ENCODE measurements at regions not wholly inside any gene's neighbourhood (a gene's known extent, or its start where the extent isn't known, plus 50 kb on each side); places are given as distances from the start of the nearest gene placed in this dataset.

DNA sequence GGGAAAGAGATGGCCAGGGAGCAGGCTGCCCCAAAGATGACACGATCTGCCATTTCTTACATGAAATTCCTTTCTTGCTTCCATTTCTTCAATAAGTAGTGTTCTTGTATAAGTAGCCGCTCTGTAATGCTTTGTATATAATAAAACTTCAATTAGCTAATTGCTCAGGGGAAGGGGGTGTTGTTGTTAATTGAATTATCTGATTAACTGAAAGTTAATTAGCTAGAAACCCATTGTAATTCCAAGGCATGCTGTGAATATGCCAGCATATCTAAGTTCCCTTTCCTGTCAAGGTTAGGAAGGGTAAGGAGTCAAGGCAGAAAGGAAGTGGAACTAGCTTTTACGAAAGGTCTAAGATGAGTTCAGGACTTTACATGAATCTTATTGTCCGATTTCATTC, 765.9 kb downstream of the TYW1 start:
- H3K4me3 ChIP-seq (replicated peaks in 1 of 4; ENCODE audit: control extremely low read depth in 1 of 4, insufficient read depth in 1 of 4, low read depth in 3 of 4, low read length in 4 of 4), result no peak overlapping the region
- no peaks in the 10 kb centered on the region for H3K27me3 ChIP-seq (ENCODE audit: control insufficient read depth, insufficient read depth, low read length)
- H2AFZ ChIP-seq (ENCODE audit: low read length), result no peak overlapping the region
- no peak overlapping the region for H3K4me2 ChIP-seq (ENCODE audit: extremely low read depth, insufficient read depth, low read length)
- no peaks in the 10 kb centered on the region for H3K36me3 ChIP-seq (ENCODE audit: control insufficient read depth, insufficient read depth, low read length)
- H3K27ac ChIP-seq (ENCODE audit: insufficient read depth, low read length), result no peak overlapping the region
- no peaks in the 10 kb centered on the region for H4K20me1 ChIP-seq (ENCODE audit: control insufficient read depth, extremely low read depth, insufficient read depth, low read length)
- no peaks in the 10 kb centered on the region for H3K79me2 ChIP-seq (ENCODE audit: control insufficient read depth, insufficient read depth, low read length)
- no peaks in the 10 kb centered on the region for H3K4me1 ChIP-seq (ENCODE audit: control insufficient read depth, extremely low read depth, insufficient read depth, low read length)
- no peak for DNase-seq (ENCODE audit: low read depth in 2 of 2)
- H3K9me3 ChIP-seq (ENCODE audit: control insufficient read depth, insufficient read depth, low read depth, low read length), result no peaks in the 10 kb centered on the region
- no peak overlapping the region for H3K9ac ChIP-seq (ENCODE audit: insufficient read depth, low read length)
- no peak for TF ChIP-seq EZH2 (IDR thresholded peaks at IDR 0.05; ENCODE audit: low read length, missing control alignments)
- TF ChIP-seq, protein P1, sequence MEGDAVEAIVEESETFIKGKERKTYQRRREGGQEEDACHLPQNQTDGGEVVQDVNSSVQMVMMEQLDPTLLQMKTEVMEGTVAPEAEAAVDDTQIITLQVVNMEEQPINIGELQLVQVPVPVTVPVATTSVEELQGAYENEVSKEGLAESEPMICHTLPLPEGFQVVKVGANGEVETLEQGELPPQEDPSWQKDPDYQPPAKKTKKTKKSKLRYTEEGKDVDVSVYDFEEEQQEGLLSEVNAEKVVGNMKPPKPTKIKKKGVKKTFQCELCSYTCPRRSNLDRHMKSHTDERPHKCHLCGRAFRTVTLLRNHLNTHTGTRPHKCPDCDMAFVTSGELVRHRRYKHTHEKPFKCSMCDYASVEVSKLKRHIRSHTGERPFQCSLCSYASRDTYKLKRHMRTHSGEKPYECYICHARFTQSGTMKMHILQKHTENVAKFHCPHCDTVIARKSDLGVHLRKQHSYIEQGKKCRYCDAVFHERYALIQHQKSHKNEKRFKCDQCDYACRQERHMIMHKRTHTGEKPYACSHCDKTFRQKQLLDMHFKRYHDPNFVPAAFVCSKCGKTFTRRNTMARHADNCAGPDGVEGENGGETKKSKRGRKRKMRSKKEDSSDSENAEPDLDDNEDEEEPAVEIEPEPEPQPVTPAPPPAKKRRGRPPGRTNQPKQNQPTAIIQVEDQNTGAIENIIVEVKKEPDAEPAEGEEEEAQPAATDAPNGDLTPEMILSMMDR (conservative IDR thresholded peaks at IDR 0.05 in 1 of 2, IDR thresholded peaks at IDR 0.05 in 1 of 2; ENCODE audit: low read depth in 1 of 2, low read length in 2 of 2), result no peak

DNA sequence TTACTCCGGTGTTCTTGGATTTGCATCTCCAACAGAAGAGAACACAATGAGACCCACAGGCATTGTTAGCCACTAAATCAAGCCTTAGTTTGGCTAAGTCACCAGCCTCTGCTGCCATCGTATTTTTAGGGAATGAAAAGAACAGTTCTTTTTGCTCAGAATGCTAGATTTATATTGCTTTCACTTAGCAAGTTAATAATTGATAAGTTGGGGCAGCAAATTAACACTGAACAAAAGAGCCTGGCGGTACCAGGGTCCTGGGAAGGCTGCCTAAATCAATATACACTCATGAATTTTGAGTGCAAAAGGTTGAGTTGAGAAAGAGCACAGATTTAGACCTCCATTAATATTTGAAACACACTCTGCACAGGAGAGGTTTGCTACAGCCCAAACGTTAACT, 767.7 kb downstream of the TYW1 start:
- Histone ChIP-seq H3K27ac (ENCODE audit: insufficient read depth, low read length) (no peak overlapping the region), H4K20me1 (ENCODE audit: control insufficient read depth, extremely low read depth, insufficient read depth, low read length) (no peaks in the 10 kb centered on the region), H3K4me1 (ENCODE audit: control insufficient read depth, extremely low read depth, insufficient read depth, low read length) (no peaks in the 10 kb centered on the region), H3K9me3 (ENCODE audit: control insufficient read depth, insufficient read depth, low read depth, low read length) (no peaks in the 10 kb centered on the region), H3K79me2 (ENCODE audit: control insufficient read depth, insufficient read depth, low read length) (no peaks in the 10 kb centered on the region), H3K27me3 (ENCODE audit: control insufficient read depth, insufficient read depth, low read length) (no peaks in the 10 kb centered on the region), H2AFZ (ENCODE audit: low read length) (no peak overlapping the region), H3K9ac (ENCODE audit: insufficient read depth, low read length) (no peak overlapping the region), H3K4me3 (replicated peaks in 1 of 4; ENCODE audit: control extremely low read depth in 1 of 4, insufficient read depth in 1 of 4, low read depth in 3 of 4, low read length in 4 of 4) (no peak overlapping the region), H3K4me2 (ENCODE audit: extremely low read depth, insufficient read depth, low read length) (no peak overlapping the region), H3K36me3 (ENCODE audit: control insufficient read depth, insufficient read depth, low read length) (no peaks in the 10 kb centered on the region)
- TF ChIP-seq EZH2 (IDR thresholded peaks at IDR 0.05; ENCODE audit: low read length, missing control alignments), result no peak
- TF ChIP-seq, protein P1 (conservative IDR thresholded peaks at IDR 0.05 in 1 of 2, IDR thresholded peaks at IDR 0.05 in 1 of 2; ENCODE audit: low read depth in 1 of 2, low read length in 2 of 2), result no peak
- DNase-seq (ENCODE audit: low read depth in 2 of 2), result no peak

GRCh38 chr7:67765481-67766175, 769.0 kb downstream of the TYW1 start:
- H3K9me3 ChIP-seq (ENCODE audit: control insufficient read depth, insufficient read depth, low read depth, low read length), result no peaks in the 10 kb centered on the region
- H3K79me2 ChIP-seq (ENCODE audit: control insufficient read depth, insufficient read depth, low read length), result no peaks in the 10 kb centered on the region
- DNase-seq (ENCODE audit: low read depth in 2 of 2), result no peak
- no peak overlapping the region for H3K4me3 ChIP-seq (replicated peaks in 1 of 4; ENCODE audit: control extremely low read depth in 1 of 4, insufficient read depth in 1 of 4, low read depth in 3 of 4, low read length in 4 of 4)
- no peak overlapping the region for H3K27ac ChIP-seq (ENCODE audit: insufficient read depth, low read length)
- TF ChIP-seq, protein P1 (conservative IDR thresholded peaks at IDR 0.05 in 1 of 2, IDR thresholded peaks at IDR 0.05 in 1 of 2; ENCODE audit: low read depth in 1 of 2, low read length in 2 of 2), result no peak
- no peak for TF ChIP-seq EZH2 (IDR thresholded peaks at IDR 0.05; ENCODE audit: low read length, missing control alignments)
- H3K9ac ChIP-seq (ENCODE audit: insufficient read depth, low read length), result no peak overlapping the region
- H4K20me1 ChIP-seq (ENCODE audit: control insufficient read depth, extremely low read depth, insufficient read depth, low read length), result no peaks in the 10 kb centered on the region
- H2AFZ ChIP-seq (ENCODE audit: low read length), result no peak overlapping the region
- no peak overlapping the region for H3K4me2 ChIP-seq (ENCODE audit: extremely low read depth, insufficient read depth, low read length)
- no peaks in the 10 kb centered on the region for H3K4me1 ChIP-seq (ENCODE audit: control insufficient read depth, extremely low read depth, insufficient read depth, low read length)
- H3K36me3 ChIP-seq (ENCODE audit: control insufficient read depth, insufficient read depth, low read length), result no peaks in the 10 kb centered on the region
- H3K27me3 ChIP-seq (ENCODE audit: control insufficient read depth, insufficient read depth, low read length), result no peaks in the 10 kb centered on the region

All from fibroblast of lung (primary cell).